Psoas muscle (tissue), 7 donors: ENCODE measurements at regions not wholly inside any gene's neighbourhood (a gene's known extent, or its start where the extent isn't known, plus 50 kb on each side); places are given as distances from the start of the nearest gene placed in this dataset.

Experiments used
- ATAC-seq, 4 donors: fragments of 200-7000 bp; cut with Tn5 transposase; one replicate each; pipeline ENCODE4 v1.9.1; 2020; ENCODE audit warnings: moderate library complexity in 3 of 4, mild to moderate bottlenecking in 2 of 4
- DNase-seq, 2 donors: peaks; one replicate each; pipeline ENCODE4 v3.0.0-alpha.2; 2020
- H3K27ac ChIP-seq: fragments of 200-600 bp; one replicate; pipeline ENCODE4 v1.8.0; 2022
- H3K27me3 ChIP-seq, 3 donors: fragments of 200-600 bp in 1 of 3; one replicate each; pipeline versions ENCODE4 v1.6.1 to v1.8.0; 2013 to 2022; ENCODE audit warnings: low read length in 2 of 3, mild to moderate bottlenecking in 2 of 3, moderate library complexity in 1 of 3; ENCODE audit not compliant: insufficient read depth in 3 of 3
- H3K36me3 ChIP-seq, 2 donors: fragments of 200-600 bp in 1 of 2; one replicate each; pipeline versions ENCODE4 v1.6.1 to v1.8.0; 2013 to 2022; ENCODE audit warnings: low read depth in 1 of 2, mild to moderate bottlenecking in 1 of 2, moderate library complexity in 1 of 2; ENCODE audit not compliant: insufficient read depth in 1 of 2
- H3K4me1 ChIP-seq: fragments of 200-600 bp; one replicate; pipeline ENCODE4 v1.8.0; 2022
- H3K4me3 ChIP-seq: fragments of 200-600 bp; one replicate; pipeline ENCODE4 v1.8.0; 2022; ENCODE audit warnings: mild to moderate bottlenecking
- H3K9me3 ChIP-seq: fragments of 200-600 bp; one replicate; pipeline ENCODE4 v1.8.0; 2022
- WGBS, 3 donors: extraction: QIAGEN DNeasy Blood & Tissue Kit; methylation state at CpG; one replicate each; pipeline versions ENCODE4 v1.1.6 to v1.1.7; 2013; 5-methylcytosine and 5-hydroxymethylcytosine counted together
- intact Hi-C, 2 donors: fragments of 100-400 bp; cut with DNase I; formaldehyde crosslinking; loops; one replicate each; pipeline versions ENCODE4 v1.11.0 to v1.14.2; 2022
- TF ChIP-seq, protein P1 (sequence below): fragments of 200-600 bp; IDR thresholded peaks from one replicate; pipeline ENCODE4 v1.8.0; 2022; ENCODE audit warnings: antibody characterized with exemption
- donor health status: healthy with polysubstance abuse.
- donor health status: DM: no; HTN: no; CAD: no; lungs with moderate emphysema.
- donor health status: Bipolar disorder and iron deficiency.
- donor health status: healthy.
- donor health status: DM: yes; HTN: yes; CAD: no.
- donor health status: DM: no; HTN: no; CAD: no.
- donor health status: DM: yes; HTN: yes; CAD: no.

DNA sequence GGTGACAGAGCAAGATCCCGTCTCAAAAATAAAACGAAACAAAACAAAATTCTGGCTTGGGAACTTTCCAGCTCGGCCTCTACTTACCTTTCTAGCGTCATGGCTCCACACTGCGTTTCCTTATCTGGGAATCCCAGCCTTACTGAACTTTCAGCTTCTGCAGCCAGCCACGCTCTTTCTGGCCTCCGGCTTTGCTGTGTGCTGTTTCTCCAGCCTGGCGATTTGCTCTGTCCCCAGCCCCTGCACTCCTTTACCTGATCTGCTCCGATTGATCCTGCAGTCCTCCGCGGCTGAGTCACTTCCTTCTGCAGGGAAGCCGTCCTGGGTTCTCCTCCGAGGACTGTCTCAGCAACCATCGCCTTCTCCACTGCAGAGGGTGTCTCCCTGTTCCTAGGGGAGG, 71.0 kb upstream of the FAM171A1 start:
- 83 to 87% (median 86%) methylated on average over 14 of the region's 14 CpGs for WGBS, 3 donors
- H3K4me3 ChIP-seq: no peak overlapping the region
- intact Hi-C loops: no loop called here
- DNase-seq: no peak
- no peaks in the 10 kb centered on the region for H3K9me3 ChIP-seq
- no peak for ATAC-seq
- H3K4me1 ChIP-seq: no peaks in the 10 kb centered on the region
- TF ChIP-seq, protein P1, sequence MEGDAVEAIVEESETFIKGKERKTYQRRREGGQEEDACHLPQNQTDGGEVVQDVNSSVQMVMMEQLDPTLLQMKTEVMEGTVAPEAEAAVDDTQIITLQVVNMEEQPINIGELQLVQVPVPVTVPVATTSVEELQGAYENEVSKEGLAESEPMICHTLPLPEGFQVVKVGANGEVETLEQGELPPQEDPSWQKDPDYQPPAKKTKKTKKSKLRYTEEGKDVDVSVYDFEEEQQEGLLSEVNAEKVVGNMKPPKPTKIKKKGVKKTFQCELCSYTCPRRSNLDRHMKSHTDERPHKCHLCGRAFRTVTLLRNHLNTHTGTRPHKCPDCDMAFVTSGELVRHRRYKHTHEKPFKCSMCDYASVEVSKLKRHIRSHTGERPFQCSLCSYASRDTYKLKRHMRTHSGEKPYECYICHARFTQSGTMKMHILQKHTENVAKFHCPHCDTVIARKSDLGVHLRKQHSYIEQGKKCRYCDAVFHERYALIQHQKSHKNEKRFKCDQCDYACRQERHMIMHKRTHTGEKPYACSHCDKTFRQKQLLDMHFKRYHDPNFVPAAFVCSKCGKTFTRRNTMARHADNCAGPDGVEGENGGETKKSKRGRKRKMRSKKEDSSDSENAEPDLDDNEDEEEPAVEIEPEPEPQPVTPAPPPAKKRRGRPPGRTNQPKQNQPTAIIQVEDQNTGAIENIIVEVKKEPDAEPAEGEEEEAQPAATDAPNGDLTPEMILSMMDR: no peak
- peaks cover 0 to 7% (median 0%) of the 10 kb centered on the region in 3 donors for H3K27me3 ChIP-seq
- H3K36me3 ChIP-seq: no peaks in the 10 kb centered on the region
- no peak overlapping the region for H3K27ac ChIP-seq

DNA sequence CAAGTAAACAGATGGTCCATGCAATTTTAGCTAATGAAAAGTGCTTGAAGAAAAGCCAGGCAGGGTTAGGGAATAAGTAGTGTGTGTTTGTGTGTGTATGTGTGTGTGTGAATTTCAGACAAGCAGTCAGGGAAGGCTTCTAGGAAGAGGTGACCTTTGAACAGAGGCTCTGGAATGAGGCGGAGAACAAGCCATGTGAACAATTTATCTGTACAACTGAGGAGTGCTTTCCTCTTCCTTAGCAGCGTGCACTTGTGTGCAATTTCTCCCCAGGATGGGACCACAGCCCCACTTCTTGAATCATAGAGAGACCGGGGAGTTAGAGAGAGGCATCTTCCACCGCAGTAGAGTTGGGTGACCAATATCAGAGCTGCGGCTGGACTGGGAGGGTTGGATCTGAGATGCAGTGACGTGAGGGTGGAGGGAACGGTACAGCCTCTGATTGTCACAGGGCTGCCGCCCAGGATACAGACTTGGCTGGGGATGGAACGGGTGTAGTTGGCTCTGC, 69.2 kb upstream of the FAM171A1 start:
- no peaks in the 10 kb centered on the region for H3K4me1 ChIP-seq
- no peaks in the 10 kb centered on the region for H3K36me3 ChIP-seq
- intact Hi-C loops: no loop called here
- TF ChIP-seq, protein P1: no peak
- DNase-seq (no peak), ATAC-seq (no peak)
- H3K9me3 ChIP-seq: no peaks in the 10 kb centered on the region
- peaks cover 0 to 7% (median 0%) of the 10 kb centered on the region in 3 donors for H3K27me3 ChIP-seq
- H3K4me3 ChIP-seq: no peak overlapping the region
- no peak overlapping the region for H3K27ac ChIP-seq
- WGBS, 3 donors: 62 to 75% (median 62%) methylated on average over 9 of the region's 9 CpGs

DNA sequence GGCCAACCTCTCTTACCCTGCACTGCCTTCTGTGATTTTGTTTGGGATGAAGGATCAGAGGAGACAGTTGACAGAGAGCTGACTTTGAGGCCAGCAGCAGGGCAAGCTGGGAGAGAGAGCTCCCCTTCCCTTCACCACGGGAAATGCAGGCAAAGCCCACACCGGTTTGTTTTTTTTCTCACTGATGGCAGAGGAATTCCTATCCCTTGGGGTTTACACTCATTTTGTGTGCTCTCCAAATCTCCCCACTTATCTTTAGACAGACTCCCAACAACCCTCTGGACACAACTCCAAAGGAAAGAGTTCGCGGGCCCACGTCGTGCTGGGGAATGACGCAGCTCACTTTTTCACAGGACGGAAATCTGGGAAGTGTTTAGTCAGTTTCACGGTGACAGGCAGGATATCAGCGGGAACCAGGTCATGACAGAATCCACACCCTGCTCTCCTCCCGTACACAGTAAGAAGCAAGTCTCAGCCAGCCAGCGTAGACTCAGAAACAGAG, 68.3 kb upstream of the FAM171A1 start:
- H3K27ac ChIP-seq: peak overlapping the region; percentile 1
- no peaks in the 10 kb centered on the region for H3K9me3 ChIP-seq
- 2 to 5% (median 4%) methylated on average over 12 of the region's 12 CpGs for WGBS, 3 donors
- DNase-seq: peak in 1 of 2 donors; percentile 21
- no peaks in the 10 kb centered on the region for H3K36me3 ChIP-seq
- peaks cover 0 to 7% (median 0%) of the 10 kb centered on the region in 3 donors for H3K27me3 ChIP-seq
- H3K4me1 ChIP-seq: no peaks in the 10 kb centered on the region
- peak overlapping the region; percentile 49 for H3K4me3 ChIP-seq
- ATAC-seq: peak in 3 of 4 donors; percentile 42 to 61 (median 60)
- intact Hi-C loops: loop anchor here in 1 of 2 donors (10.0 kb wide), 1 partner anchor 385 kb away; no protein-coding TSS in a partner anchor
- TF ChIP-seq, protein P1: peak; percentile 27

DNA sequence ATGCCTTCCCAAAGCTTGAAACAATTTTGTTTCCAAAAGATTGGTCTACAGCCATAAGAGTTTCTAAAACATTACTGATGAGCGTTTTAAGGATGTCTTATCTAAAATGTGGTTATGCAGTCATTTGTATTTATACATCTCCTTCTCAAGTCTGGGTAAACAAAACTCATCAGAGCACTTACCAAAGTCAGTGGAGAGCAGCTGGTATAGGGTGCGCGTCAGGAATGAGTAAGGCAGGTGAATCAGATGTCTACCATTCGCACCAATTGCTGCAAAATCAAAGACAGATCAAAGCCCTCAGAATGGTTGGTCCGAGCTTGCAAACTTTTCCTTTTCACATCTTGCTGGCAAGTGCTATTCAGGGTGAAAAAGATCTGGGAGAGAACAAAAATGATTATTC, 65.6 kb upstream of the FAM171A1 start:
- TF ChIP-seq, protein P1: no peak
- intact Hi-C loops: loop anchor here in 1 of 2 donors (10.0 kb wide), 1 partner anchor 388 kb away; no protein-coding TSS in a partner anchor
- DNase-seq (no peak), ATAC-seq (no peak)
- no peak overlapping the region for H3K27ac ChIP-seq
- no peaks in the 10 kb centered on the region for H3K4me1 ChIP-seq
- H3K4me3 ChIP-seq: no peak overlapping the region
- H3K36me3 ChIP-seq: no peaks in the 10 kb centered on the region
- H3K9me3 ChIP-seq: no peaks in the 10 kb centered on the region
- WGBS, 3 donors: 81 to 93% (median 87%) methylated on average over 5 of the region's 5 CpGs
- no peaks in the 10 kb centered on the region for H3K27me3 ChIP-seq
